H1 (cell line): ENCODE measurements at regions not wholly inside any gene's neighbourhood (a gene's known extent, or its start where the extent isn't known, plus 50 kb on each side); places are given as distances from the start of the nearest gene placed in this dataset.

Source experiments
- BRCA1 ChIP-seq: IDR thresholded peaks from 2 replicates; pipeline ENCODE4 v1.6.1; 2012; ENCODE audit warnings: low read depth, low read length, improper control_type of control experiment
- CHD2 ChIP-seq: IDR thresholded peaks from 2 replicates; pipeline ENCODE4 v1.6.1; 2012; ENCODE audit warnings: low read length, improper control_type of control experiment
- CTCF ChIP-seq, 3 experiments: IDR thresholded peaks; 1 replicate in 2 of 3; 2 replicates in 1 of 3; pipeline versions ENCODE4 v1.5.1 to v1.6.1; 2011; ENCODE audit warnings: low read length in 3 of 3, mild to moderate bottlenecking in 3 of 3, inconsistent platforms in 2 of 3, low read depth in 1 of 3, moderate library complexity in 1 of 3; ENCODE audit not compliant: insufficient read depth in 1 of 3; ENCODE audit errors: control extremely low read depth in 1 of 3
- EP300 ChIP-seq, 2 experiments: IDR thresholded peaks; 1 replicate in 1 of 2; 2 replicates in 1 of 2; pipeline ENCODE4 v1.6.1; 2011 to 2012; ENCODE audit warnings: low read depth in 2 of 2, low read length in 2 of 2, mild to moderate bottlenecking in 2 of 2, borderline replicate concordance in 1 of 2, inconsistent platforms in 1 of 2, moderate library complexity in 1 of 2
- EZH2 ChIP-seq: fragments of 200-600 bp; sonication (generic); IDR thresholded peaks from 2 replicates; pipeline ENCODE4 v1.7.1; 2012; ENCODE audit warnings: low read depth, mild to moderate bottlenecking, moderate library complexity, low read length, inconsistent platforms; ENCODE audit not compliant: severe bottlenecking
- FOSL1 ChIP-seq: IDR thresholded peaks from 2 replicates; pipeline ENCODE4 v1.6.1; 2011; ENCODE audit warnings: mild to moderate bottlenecking, low read depth, low read length, moderate library complexity; ENCODE audit not compliant: insufficient read depth
- HDAC2 ChIP-seq, 2 experiments: fragments of 300-600 bp in 1 of 2; sonication (generic) in 1 of 2; IDR thresholded peaks; 2 replicates each; pipeline ENCODE4 v1.6.1; 2011 to 2012; ENCODE audit warnings: low read depth in 2 of 2, low read length in 2 of 2, mild to moderate bottlenecking in 2 of 2, moderate library complexity in 2 of 2, borderline replicate concordance in 1 of 2, inconsistent platforms in 1 of 2
- JUN ChIP-seq: IDR thresholded peaks from 2 replicates; pipeline ENCODE4 v1.6.1; 2011; ENCODE audit warnings: low read depth, mild to moderate bottlenecking, improper control_type of control experiment, low read length
- POLR2A ChIP-seq, 2 experiments: IDR thresholded peaks; 1 replicate in 1 of 2; 2 replicates in 1 of 2; pipeline ENCODE4 v1.6.1; 2011; ENCODE audit warnings: low read depth in 2 of 2, low read length in 2 of 2, mild to moderate bottlenecking in 2 of 2; ENCODE audit errors: control extremely low read depth in 1 of 2
- RBBP5 ChIP-seq: IDR thresholded peaks from 2 replicates; pipeline ENCODE4 v1.7.1; 2012; ENCODE audit warnings: low read depth, mild to moderate bottlenecking, inconsistent platforms, low read length, moderate library complexity, borderline replicate concordance
- RXRA ChIP-seq: IDR thresholded peaks from 2 replicates; pipeline ENCODE4 v1.6.1; 2011; ENCODE audit warnings: low read depth, mild to moderate bottlenecking, low read length, moderate library complexity; ENCODE audit not compliant: insufficient read depth
- SIN3A ChIP-seq, 2 experiments: IDR thresholded peaks in 1 of 2; conservative IDR thresholded peaks in 1 of 2; 2 replicates each; pipeline ENCODE4 v1.6.1; 2011 to 2012; ENCODE audit warnings: low read length in 2 of 2, improper control_type of control experiment in 1 of 2, low read depth in 1 of 2, mild to moderate bottlenecking in 1 of 2
- SIRT6 ChIP-seq: IDR thresholded peaks from one replicate; pipeline ENCODE4 v1.7.1; 2012; ENCODE audit warnings: low read length, inconsistent platforms

- TF ChIP-seq SIRT6 (no peak), CTCF (IDR thresholded peaks at IDR 0.05; ENCODE audit: control extremely low read depth in 1 of 3, insufficient read depth in 1 of 3, low read depth in 1 of 3, low read length in 3 of 3) (no peak), BRCA1 (no peak), POLR2A (IDR thresholded peaks at IDR 0.05; ENCODE audit: control extremely low read depth in 1 of 2, low read depth in 2 of 2, low read length in 2 of 2) (no peak), HDAC2 (IDR thresholded peaks at IDR 0.05; ENCODE audit: borderline replicate concordance in 1 of 2, low read depth in 2 of 2, low read length in 2 of 2) (no peak), EZH2 (no peak), JUN (no peak), CHD2 (no peak), RBBP5 (no peak), SIN3A (conservative IDR thresholded peaks at IDR 0.05 in 1 of 2, IDR thresholded peaks at IDR 0.05 in 1 of 2; ENCODE audit: low read depth in 1 of 2, low read length in 2 of 2) (no peak), EP300 (IDR thresholded peaks at IDR 0.05; ENCODE audit: borderline replicate concordance in 1 of 2, low read depth in 2 of 2, low read length in 2 of 2) (no peak), FOSL1 (no peak), RXRA (no peak)
These were observed 315.1 kb upstream of the DKK2 start for GRCh38 chr4:107351196-107351595.
